Vagina (tissue), 2 donors: ENCODE measurements at regions not wholly inside any gene's neighbourhood (a gene's known extent, or its start where the extent isn't known, plus 50 kb on each side); places are given as distances from the start of the nearest gene placed in this dataset.

ENCODE experiments used
- DNase-seq, 2 donors: peaks; one replicate each; pipeline ENCODE4 v3.0.0-alpha.2; 2017; ENCODE audit errors: extremely low spot score in 2 of 2
- H3K27ac ChIP-seq: fragments of 200-600 bp; sonication (generic); one replicate; pipeline ENCODE4 v1.5.1; 2019
- H3K27me3 ChIP-seq: fragments of 200-600 bp; sonication (generic); one replicate; pipeline ENCODE4 v1.5.1; 2019
- H3K36me3 ChIP-seq, 2 donors: fragments of 200-600 bp; sonication (generic); one replicate each; pipeline ENCODE4 v1.5.1; 2017 to 2019
- H3K4me1 ChIP-seq: fragments of 200-600 bp; sonication (generic); one replicate; pipeline ENCODE4 v1.5.1; 2019
- H3K4me3 ChIP-seq, 2 donors: fragments of 200-600 bp; sonication (generic); 1 replicate in 1 of 2; 2 replicates in 1 of 2; pipeline ENCODE4 v1.5.1; 2016 to 2019
- H3K9me3 ChIP-seq: fragments of 200-600 bp; sonication (generic); one replicate; pipeline ENCODE4 v1.5.1; 2019
- POLR2A ChIP-seq, 2 donors: fragments of 450-650 bp; IDR thresholded peaks; one replicate each; pipeline ENCODE4 v1.6.1; 2017; ENCODE audit warnings: antibody characterized with exemption in 2 of 2, mild to moderate bottlenecking in 2 of 2, moderate library complexity in 2 of 2
- POLR2AphosphoS5 ChIP-seq, 2 donors: sonication (generic); formaldehyde crosslinking; IDR thresholded peaks; one replicate each; pipeline ENCODE4 v1.9.0; 2017; ENCODE audit warnings: antibody characterized with exemption in 2 of 2, mild to moderate bottlenecking in 2 of 2, low read depth in 1 of 2; ENCODE audit not compliant: insufficient read depth in 1 of 2
- intact Hi-C: fragments of 100-400 bp; cut with DNase I; formaldehyde crosslinking; loops from one replicate; pipeline ENCODE4 v1.15.1; 2023
- TF ChIP-seq, protein P1 (sequence below), 3 experiments: fragments of 450-650 bp in 2 of 3; fragments of 200-600 bp in 1 of 3; sonication (generic) in 1 of 3; IDR thresholded peaks; one replicate each; pipeline ENCODE4 v1.5.1; 2017 to 2019; ENCODE audit warnings: antibody characterized with exemption in 3 of 3, mild to moderate bottlenecking in 2 of 3, moderate library complexity in 2 of 3

GRCh38 chr6:22349051-22349450, 52.2 kb upstream of the PRL start:
- TF ChIP-seq POLR2A (IDR thresholded peaks at IDR 0.05): no peak
- TF ChIP-seq, protein P1, sequence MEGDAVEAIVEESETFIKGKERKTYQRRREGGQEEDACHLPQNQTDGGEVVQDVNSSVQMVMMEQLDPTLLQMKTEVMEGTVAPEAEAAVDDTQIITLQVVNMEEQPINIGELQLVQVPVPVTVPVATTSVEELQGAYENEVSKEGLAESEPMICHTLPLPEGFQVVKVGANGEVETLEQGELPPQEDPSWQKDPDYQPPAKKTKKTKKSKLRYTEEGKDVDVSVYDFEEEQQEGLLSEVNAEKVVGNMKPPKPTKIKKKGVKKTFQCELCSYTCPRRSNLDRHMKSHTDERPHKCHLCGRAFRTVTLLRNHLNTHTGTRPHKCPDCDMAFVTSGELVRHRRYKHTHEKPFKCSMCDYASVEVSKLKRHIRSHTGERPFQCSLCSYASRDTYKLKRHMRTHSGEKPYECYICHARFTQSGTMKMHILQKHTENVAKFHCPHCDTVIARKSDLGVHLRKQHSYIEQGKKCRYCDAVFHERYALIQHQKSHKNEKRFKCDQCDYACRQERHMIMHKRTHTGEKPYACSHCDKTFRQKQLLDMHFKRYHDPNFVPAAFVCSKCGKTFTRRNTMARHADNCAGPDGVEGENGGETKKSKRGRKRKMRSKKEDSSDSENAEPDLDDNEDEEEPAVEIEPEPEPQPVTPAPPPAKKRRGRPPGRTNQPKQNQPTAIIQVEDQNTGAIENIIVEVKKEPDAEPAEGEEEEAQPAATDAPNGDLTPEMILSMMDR (IDR thresholded peaks at IDR 0.05): no peak
- no peak for TF ChIP-seq POLR2AphosphoS5 (IDR thresholded peaks at IDR 0.05; ENCODE audit: insufficient read depth in 1 of 2, low read depth in 1 of 2)
- Histone ChIP-seq H3K36me3 (no peaks in the 10 kb centered on the region), H3K4me3 (no peak overlapping the region), H3K9me3 (no peaks in the 10 kb centered on the region), H3K4me1 (peaks cover 8% of the 10 kb centered on the region), H3K27ac (no peak overlapping the region), H3K27me3 (no peaks in the 10 kb centered on the region)
- intact Hi-C loops: no loop called here
- no peak for DNase-seq

DNA sequence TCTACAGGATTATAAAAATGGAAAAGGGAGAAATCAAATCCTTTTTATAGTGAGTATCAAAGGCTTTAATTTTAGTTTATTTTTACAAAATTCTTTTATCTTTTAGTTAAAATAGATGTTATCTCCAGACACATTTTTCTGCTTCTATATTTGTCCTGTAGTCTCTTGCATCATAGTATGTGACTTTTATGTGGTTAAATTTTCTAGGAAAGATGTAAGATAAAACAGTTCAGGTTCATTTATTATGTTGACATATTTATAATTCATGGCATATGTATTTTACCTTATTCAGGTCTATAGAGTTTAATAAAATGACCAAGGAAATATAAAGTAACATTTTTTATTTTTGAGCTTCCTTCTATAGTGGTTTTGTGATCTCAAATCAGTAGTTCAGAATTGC, 52.7 kb upstream of the PRL start:
- Histone ChIP-seq H3K27ac (no peak overlapping the region), H3K36me3 (no peaks in the 10 kb centered on the region), H3K27me3 (no peaks in the 10 kb centered on the region), H3K4me3 (no peak overlapping the region), H3K4me1 (peaks cover 8% of the 10 kb centered on the region), H3K9me3 (no peaks in the 10 kb centered on the region)
- DNase-seq: no peak
- intact Hi-C loops: no loop called here
- no peak for TF ChIP-seq POLR2A (IDR thresholded peaks at IDR 0.05)
- TF ChIP-seq, protein P1 (IDR thresholded peaks at IDR 0.05): no peak
- TF ChIP-seq POLR2AphosphoS5 (IDR thresholded peaks at IDR 0.05; ENCODE audit: insufficient read depth in 1 of 2, low read depth in 1 of 2): no peak

DNA sequence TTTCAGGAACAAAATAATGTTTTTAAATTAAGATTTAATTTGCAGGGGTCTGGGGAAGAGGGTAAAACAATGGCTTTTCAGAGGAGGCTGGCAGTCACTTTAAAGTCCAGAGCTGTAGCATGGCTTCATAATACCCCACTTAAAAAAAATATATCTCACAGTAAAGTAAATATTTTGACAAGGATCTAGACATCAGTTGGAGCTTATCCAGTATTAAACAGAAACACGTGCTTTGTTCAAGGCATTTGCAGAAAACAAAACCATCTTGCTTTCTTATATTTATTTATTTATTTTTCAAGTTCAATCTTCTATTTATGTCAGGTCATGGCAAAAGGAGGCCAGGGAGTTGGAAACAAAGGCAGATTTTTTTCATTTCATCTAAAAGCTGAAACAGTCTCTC, 53.3 kb upstream of the PRL start:
- intact Hi-C loops: no loop called here
- H3K4me1 ChIP-seq: peaks cover 8% of the 10 kb centered on the region
- no peak overlapping the region for H3K27ac ChIP-seq
- H3K36me3 ChIP-seq: no peaks in the 10 kb centered on the region
- DNase-seq: no peak
- no peaks in the 10 kb centered on the region for H3K9me3 ChIP-seq
- TF ChIP-seq, protein P1 (IDR thresholded peaks at IDR 0.05): no peak
- TF ChIP-seq POLR2AphosphoS5 (IDR thresholded peaks at IDR 0.05; ENCODE audit: insufficient read depth in 1 of 2, low read depth in 1 of 2): no peak
- no peak for TF ChIP-seq POLR2A (IDR thresholded peaks at IDR 0.05)
- no peak overlapping the region for H3K4me3 ChIP-seq
- H3K27me3 ChIP-seq: no peaks in the 10 kb centered on the region

DNA sequence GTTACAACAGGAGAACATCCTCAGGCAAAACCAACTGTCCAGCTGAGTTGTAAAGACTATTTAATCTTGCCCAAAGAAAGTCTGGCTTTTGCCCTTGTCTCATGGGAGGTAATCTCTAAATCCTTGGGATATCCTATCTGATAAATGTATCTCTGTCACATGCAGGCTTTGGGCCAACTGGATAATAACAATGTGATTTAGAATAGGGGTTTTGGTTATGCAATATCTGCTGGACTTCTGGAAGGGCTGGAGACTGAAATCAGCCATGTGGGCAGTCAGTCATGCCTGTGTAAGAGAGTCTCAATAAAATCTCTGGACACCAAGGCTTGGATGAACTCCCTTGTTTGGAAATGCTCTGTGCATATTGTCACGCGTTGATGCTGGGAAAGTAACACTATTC, 56.3 kb upstream of the PRL start:
- intact Hi-C loops: no loop called here
- no peaks in the 10 kb centered on the region for H3K9me3 ChIP-seq
- H3K36me3 ChIP-seq: no peaks in the 10 kb centered on the region
- H3K4me3 ChIP-seq: no peak overlapping the region
- no peak for DNase-seq
- H3K27me3 ChIP-seq: no peaks in the 10 kb centered on the region
- H3K4me1 ChIP-seq: peaks cover 8% of the 10 kb centered on the region
- no peak overlapping the region for H3K27ac ChIP-seq
- TF ChIP-seq POLR2AphosphoS5 (IDR thresholded peaks at IDR 0.05; ENCODE audit: insufficient read depth in 1 of 2, low read depth in 1 of 2): no peak
- no peak for TF ChIP-seq POLR2A (IDR thresholded peaks at IDR 0.05)
- TF ChIP-seq, protein P1 (IDR thresholded peaks at IDR 0.05): no peak

GRCh38 chr6:22356362-22356940, 59.6 kb upstream of the PRL start:
- no peaks in the 10 kb centered on the region for H3K27me3 ChIP-seq
- H3K4me3 ChIP-seq: no peak overlapping the region
- DNase-seq: no peak
- H3K9me3 ChIP-seq: no peaks in the 10 kb centered on the region
- H3K27ac ChIP-seq: no peak overlapping the region
- no peak for TF ChIP-seq POLR2AphosphoS5 (IDR thresholded peaks at IDR 0.05; ENCODE audit: insufficient read depth in 1 of 2, low read depth in 1 of 2)
- TF ChIP-seq, protein P1 (IDR thresholded peaks at IDR 0.05): no peak
- TF ChIP-seq POLR2A (IDR thresholded peaks at IDR 0.05): no peak
- no peaks in the 10 kb centered on the region for H3K4me1 ChIP-seq
- intact Hi-C loops: no loop called here
- no peaks in the 10 kb centered on the region for H3K36me3 ChIP-seq
